A204.1 (cell line): ENCODE measurements at regions not wholly inside any gene's neighbourhood (a gene's known extent, or its start where the extent isn't known, plus 50 kb on each side); places are given as distances from the start of the nearest gene placed in this dataset.

Experiments
- FAIRE-seq: peaks from 2 replicates; lab custom pipeline; 2012; peaks lifted over from hg19 to GRCh38; lab: Jason Lieb, UNC

GRCh38 chr2:13901526-13901925 is 731.0 kb upstream of the LRATD1 start:
- FAIRE-seq = no peak

DNA sequence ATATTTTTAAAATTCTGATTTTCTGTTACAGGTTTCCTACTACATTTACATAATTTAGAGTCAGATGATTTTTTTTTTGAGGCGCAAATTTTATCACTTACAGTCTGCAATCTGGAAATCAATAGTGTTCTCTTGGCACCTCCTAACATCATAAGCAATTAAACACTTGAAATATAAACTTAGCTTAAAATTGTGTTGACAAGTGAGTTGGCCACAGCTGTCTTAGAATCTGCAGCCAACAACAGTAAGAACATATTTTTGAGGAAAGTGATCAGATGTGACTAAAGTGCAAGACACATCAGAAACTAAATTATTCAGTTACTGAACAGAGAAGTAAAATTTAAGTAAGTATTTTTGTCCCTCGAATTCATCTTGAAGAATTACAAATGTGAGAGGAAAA is 726.7 kb upstream of the LRATD1 start:
- FAIRE-seq = no peak

DNA sequence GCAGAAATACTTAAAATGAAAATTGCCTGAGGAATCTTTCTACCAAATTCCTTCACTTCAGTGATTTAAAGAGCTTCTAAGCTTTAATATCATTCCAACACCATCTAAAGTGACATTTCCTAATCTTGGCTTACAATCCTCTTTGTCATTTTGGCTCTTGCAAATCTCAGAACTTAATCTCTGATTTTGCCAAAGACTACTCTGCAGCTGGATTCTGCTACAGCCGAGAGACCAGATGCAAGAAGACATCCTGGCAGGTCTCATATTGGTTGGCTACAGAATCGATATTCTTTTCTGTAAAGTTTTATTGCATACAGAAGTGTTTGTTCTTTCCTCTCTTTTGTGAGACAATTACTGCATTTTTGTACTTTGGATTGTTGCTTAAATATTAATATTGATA is 716.5 kb upstream of the LRATD1 start:
- FAIRE-seq = no peak

DNA sequence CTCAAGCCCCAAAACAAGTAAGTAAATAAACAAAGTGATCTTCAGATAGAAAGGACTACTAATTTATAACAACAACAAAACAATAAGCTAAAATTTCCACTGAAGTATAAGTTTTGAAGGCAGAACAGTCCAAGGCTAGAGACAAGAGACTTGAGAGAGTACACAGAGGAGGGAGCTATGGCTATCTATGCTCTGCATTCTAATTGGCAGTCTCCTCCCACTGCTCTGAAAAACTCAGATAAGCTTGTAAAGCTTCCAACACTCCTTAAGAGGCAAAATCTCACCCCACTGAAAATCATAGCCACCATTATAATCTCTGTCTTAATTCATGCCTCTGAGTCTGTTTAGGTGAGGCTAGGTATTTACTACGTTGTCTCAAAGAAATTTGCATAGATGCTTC is 714.6 kb upstream of the LRATD1 start:
- FAIRE-seq = no peak

DNA sequence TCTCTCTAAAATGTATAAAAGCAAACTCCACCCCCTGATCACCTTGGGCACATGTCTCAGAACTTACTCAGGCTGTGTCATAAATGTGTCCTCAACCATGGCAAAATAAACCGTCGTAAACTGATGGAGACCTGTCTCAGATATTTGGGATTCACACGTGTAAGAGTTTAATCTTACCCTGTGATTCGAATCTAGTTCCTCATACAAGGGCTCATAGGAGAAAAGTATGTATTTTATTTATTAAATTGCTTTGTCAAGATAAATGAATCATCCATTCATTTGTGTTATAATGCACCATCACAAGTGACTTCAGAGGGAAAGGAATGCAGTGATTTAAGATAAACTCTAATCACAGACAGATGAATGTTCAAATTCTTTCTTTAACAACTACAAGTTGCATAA is 712.5 kb upstream of the LRATD1 start:
- FAIRE-seq = no peak

- no peak for FAIRE-seq
Observed at GRCh38 chr2:13921245-13921644, 711.3 kb upstream of the LRATD1 start.

GRCh38 chr2:13923823-13924222 is 708.7 kb upstream of the LRATD1 start:
- FAIRE-seq = no peak

DNA sequence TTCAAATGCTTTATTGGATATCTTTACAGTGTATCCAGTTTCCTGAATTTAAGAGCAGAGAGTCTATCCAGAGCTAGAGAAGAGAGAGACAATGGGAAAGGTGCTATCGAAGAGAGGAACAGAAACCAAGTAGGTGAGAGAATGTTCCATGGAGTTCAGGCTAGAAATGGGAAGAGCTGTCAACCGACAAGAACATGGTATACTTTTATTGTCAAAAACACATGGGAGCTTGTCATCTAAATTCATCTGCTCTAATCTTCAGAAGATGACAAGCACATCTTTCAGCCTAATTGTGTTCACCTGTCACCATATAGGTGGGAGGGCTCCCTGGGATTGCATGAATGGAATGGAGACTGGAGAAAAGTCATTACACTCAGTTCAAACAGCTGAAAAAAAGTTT is 690.4 kb upstream of the LRATD1 start:
- FAIRE-seq = no peak

DNA sequence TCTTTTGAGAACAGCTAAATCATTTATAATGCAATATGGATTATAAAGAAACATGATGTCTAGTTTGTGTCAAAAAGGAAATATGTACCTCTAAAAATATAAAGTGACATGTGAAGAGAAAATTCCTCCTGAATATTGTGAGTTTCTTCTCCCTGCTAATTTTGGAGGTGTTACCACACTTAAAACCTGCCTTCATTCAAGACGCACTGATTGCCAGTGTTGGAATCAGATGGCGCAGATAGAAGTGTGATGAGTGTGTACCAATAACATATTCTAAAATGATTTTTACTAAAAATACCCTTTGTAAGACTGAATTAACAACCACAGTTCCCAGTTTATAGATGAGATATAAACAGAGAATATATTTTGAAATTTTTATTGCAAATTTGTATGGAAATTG is 681.8 kb upstream of the LRATD1 start:
- FAIRE-seq = no peak

GRCh38 chr2:13968811-13969210 is 663.7 kb upstream of the LRATD1 start:
- no peak for FAIRE-seq

GRCh38 chr2:13986119-13986720 is 646.3 kb upstream of the LRATD1 start:
- no peak for FAIRE-seq

DNA sequence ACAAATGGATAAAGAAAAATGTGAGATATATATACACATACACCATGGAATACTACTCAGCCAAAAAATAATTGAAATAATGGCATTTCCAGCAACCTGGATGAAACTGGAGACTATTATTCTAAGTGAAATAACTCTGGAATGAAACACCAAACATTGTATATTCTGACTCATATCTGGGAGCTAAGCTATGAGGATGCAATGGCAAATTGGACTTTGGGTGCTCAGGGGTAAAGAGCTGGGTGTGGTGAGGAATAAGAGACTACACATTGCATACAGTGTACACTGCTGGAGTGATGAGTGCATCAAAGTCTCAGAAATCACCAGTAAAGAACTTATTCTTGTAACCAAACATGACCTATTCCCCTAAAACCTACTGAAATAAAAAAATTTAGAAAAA is 636.0 kb upstream of the LRATD1 start:
- FAIRE-seq = no peak

- FAIRE-seq = no peak
Observed at GRCh38 chr2:14011190-14011589, 621.3 kb upstream of the LRATD1 start.

DNA sequence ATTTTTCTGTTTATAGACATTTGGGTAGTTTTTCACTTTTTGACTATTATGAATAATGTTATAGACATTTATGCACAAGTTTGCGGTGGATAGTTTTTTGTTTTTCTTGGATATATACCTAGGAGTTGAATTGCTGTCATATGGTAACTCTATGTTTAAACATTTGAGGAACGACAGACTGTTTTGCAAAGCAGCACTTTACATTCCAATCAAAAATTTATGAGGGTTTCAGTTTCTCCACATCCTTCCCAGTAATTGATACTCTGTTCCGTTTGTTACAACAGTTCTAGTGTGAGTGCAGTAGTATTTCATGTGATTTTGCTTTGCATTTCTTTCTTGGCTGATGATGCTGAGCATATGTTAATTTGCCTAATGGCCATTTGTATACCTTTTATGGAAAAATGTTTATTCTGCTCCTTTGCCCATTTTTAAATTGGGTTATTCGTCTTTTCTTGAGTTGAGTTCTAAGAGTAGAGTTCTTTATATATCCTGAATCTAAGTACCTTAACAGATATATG is 617.3 kb upstream of the LRATD1 start:
- no peak for FAIRE-seq

GRCh38 chr2:14016289-14016955 is 616.1 kb upstream of the LRATD1 start:
- no peak for FAIRE-seq

DNA sequence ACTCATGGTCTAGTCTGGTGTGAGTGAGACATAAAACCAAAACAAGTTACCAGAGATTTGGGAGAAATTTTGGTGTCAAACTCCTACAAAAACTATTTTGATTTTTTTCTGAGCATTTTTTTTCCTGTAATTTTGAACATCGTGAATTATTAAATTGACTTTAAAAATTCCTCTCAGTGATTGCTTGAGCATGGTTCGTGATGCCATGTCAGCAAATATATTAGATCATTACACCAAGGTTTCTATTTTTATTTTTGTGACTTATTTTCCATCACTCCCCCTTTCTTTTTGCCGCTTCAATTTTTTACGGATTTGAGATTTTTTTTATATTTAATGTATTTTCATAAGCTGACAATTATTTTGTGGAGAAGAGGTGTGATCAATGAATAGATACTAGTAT is 613.9 kb upstream of the LRATD1 start:
- no peak for FAIRE-seq

DNA sequence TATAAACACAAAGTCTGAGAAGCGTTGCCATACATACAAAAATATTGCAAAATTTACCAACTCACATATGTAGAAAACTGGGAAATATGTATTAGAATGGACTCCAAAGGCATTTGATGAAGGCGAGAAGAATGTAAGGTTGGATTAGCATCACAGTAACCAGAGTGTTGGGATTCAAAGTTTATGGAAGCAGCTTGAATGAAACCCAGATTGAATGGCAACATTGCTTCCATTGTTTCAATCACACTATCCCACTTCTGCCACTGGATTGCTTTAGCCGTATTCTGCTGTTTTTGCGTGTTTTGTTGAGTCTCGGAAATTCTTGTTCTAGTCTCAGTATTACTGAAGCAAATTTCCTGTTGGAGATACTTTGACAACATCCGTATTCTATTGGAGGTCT is 609.0 kb upstream of the LRATD1 start:
- FAIRE-seq = no peak

DNA sequence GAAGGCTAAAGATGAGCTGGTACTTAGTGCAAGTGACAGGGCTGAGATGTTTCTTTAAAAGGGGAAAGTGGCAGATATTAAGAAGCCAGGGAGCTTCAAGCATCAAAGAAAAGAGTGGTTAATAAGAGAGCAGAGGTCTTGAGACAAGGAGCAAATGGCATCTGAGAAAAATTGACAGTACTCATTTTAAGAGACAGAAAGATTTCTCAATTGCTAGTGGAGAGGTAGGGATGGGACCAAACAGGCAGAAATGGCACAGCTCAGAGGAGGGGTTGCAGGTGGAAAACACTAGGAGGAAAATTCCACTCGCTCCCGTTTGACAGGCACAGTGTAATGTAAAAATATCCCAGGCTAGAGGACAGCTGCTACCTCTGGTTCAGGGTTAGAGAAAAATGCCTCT is 593.4 kb upstream of the LRATD1 start:
- no peak for FAIRE-seq

DNA sequence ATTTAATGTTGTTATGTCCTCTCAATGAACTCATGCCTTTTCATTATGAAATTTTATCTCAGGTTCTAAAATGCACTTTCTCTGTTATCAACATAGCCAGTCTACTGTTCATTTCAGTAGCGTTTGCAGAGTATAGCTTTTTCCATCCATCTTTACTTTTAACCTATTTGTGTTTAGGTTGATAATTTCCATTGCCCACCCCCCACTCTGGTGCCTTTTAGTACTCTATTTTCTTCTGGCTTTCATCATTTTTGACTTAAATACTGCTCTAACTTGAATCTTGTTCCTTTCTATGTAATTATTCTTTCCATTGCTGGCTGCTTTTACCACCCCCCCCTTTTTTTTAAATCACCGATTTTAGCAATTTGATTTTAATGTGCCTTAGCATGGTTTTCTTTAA is 585.0 kb upstream of the LRATD1 start:
- FAIRE-seq = no peak

DNA sequence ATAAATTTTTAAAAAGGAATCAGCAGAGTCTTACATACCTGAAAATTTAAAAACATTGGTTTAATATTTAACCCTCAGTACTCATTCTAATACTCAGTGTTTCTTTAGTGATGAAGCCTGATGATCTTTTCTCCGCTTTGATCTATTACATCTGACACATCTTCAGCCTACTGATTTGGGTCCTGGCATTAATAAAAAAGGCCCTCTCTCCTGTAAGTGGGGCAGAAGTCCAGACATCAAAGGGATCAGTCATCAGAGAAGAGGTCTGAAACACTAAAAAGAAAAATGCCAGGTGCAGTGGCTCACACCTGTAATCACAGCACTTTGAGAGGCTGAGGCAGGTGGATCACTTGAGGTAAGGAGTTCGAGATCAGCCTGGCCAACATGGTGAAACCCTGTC is 581.1 kb upstream of the LRATD1 start:
- FAIRE-seq = no peak

DNA sequence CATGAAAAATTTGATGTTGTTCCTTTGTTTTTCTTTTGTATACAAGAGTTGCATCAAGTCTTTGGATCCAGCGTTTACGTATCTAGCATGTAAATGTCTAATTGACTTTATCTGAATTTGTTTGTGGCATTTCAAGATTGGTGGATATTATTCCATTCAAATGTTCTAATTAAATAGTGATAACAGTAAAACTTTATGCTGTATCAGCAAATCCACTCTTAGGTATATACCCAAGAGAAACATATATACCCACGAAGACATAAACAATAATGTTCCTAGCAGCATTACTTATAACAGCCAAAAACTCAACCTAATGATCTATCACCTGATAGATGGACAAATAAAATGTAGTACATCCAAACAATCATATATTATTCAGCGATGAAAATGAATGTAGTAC is 579.4 kb upstream of the LRATD1 start:
- FAIRE-seq = no peak

DNA sequence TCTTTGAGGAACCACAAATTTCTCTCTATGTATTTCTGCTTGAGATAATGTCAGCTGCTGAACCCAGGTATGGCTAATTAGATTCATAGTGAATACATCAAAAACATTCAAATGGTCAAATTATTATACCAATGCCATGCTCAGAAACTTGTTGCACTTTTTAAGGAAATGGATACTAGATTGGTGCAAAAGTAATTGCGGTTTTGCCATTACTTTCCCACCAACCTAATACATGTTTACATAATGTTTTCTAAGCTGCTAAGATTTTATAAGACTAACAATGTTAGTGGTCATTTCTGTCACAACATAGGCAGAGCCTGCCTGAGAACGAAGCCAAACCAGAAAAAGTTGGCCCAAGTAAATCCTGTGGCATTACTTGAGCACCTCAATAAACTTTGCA is 568.2 kb upstream of the LRATD1 start:
- no peak for FAIRE-seq

GRCh38 chr2:14072338-14072737 is 560.2 kb upstream of the LRATD1 start:
- no peak for FAIRE-seq

- no peak for FAIRE-seq
Observed at GRCh38 chr2:14074691-14075090, 557.8 kb upstream of the LRATD1 start.
